Lung (tissue), 11 donors: ENCODE measurements at regions not wholly inside any gene's neighbourhood (a gene's known extent, or its start where the extent isn't known, plus 50 kb on each side); places are given as distances from the start of the nearest gene placed in this dataset.

Experiments used
- ATAC-seq: fragments of 200-7000 bp; cut with Tn5 transposase; one replicate; pipeline ENCODE4 v1.9.1; 2020; ENCODE audit warnings: moderate number of reproducible peaks; ENCODE audit not compliant: insufficient read depth, low FRiP score
- DNase-seq, 3 donors: peaks; one replicate each; pipeline ENCODE4 v3.0.0-alpha.2; 2013 to 2017
- H3K27ac ChIP-seq, 2 donors: one replicate each; pipeline ENCODE4 v1.5.1; 2013; ENCODE audit warnings: mild to moderate bottlenecking in 2 of 2, moderate library complexity in 2 of 2, control low read depth in 1 of 2, inconsistent platforms in 1 of 2, low read depth in 1 of 2, low read length in 1 of 2
- H3K27me3 ChIP-seq, 3 donors: one replicate each; pipeline ENCODE4 v1.5.1; 2013; ENCODE audit warnings: low read length in 2 of 3; ENCODE audit not compliant: control insufficient read depth in 3 of 3, insufficient read depth in 3 of 3
- H3K36me3 ChIP-seq, 4 donors: one replicate each; pipeline ENCODE4 v1.5.1; 2013; ENCODE audit warnings: low read length in 4 of 4, mild to moderate bottlenecking in 1 of 4, moderate library complexity in 1 of 4; ENCODE audit not compliant: control insufficient read depth in 4 of 4, insufficient read depth in 4 of 4
- H3K4me1 ChIP-seq, 5 donors: one replicate each; pipeline ENCODE4 v1.5.1; 2013; ENCODE audit warnings: low read length in 5 of 5, mild to moderate bottlenecking in 2 of 5, moderate library complexity in 1 of 5; ENCODE audit not compliant: control insufficient read depth in 5 of 5, insufficient read depth in 5 of 5
- H3K4me3 ChIP-seq: one replicate; pipeline ENCODE4 v1.5.1; 2013; ENCODE audit warnings: mild to moderate bottlenecking, control low read depth, moderate library complexity
- H3K9ac ChIP-seq, 2 donors: one replicate each; pipeline ENCODE4 v1.5.1; 2013; ENCODE audit warnings: low read length in 2 of 2, control low read depth in 1 of 2; ENCODE audit not compliant: insufficient read depth in 1 of 2
- H3K9me3 ChIP-seq, 4 donors: one replicate each; pipeline ENCODE4 v1.5.1; 2013; ENCODE audit warnings: low read length in 3 of 4, mild to moderate bottlenecking in 1 of 4, moderate library complexity in 1 of 4; ENCODE audit not compliant: control insufficient read depth in 4 of 4, insufficient read depth in 3 of 4
- CTCF ChIP-seq: IDR thresholded peaks from 2 replicates; pipeline ENCODE4 v1.5.1; 2012; ENCODE audit warnings: mild to moderate bottlenecking; ENCODE audit errors: control extremely low read depth, extremely low read depth
- WGBS, 2 donors: extraction: QIAGEN DNeasy Blood & Tissue Kit; methylation state at CpG; one replicate each; pipeline ENCODE4 v1.1.7; 2013; 5-methylcytosine and 5-hydroxymethylcytosine counted together
- donor health status: control.
- donor health status: control.
- donor health status: Bipolar disorder and iron deficiency.
- donor health status: healthy.
- donor health status: DM: yes; HTN: yes; CAD: no.

GRCh38 chrX:39675162-39675553 is 422.6 kb downstream of the BCOR start:
- no peak overlapping the region for H3K4me3 ChIP-seq
- 85 to 100% methylated on average over 3 to 6 of the region's 6 CpGs for WGBS, 2 donors
- H3K27me3 ChIP-seq: peaks cover 4 to 8% (median 7%) of the 10 kb centered on the region in 3 donors
- H3K9ac ChIP-seq: no peak overlapping the region
- H3K9me3 ChIP-seq: peaks cover 0 to 9% (median 0%) of the 10 kb centered on the region in 4 donors
- no peak for TF ChIP-seq CTCF
- H3K4me1 ChIP-seq: peaks cover 0 to 3% (median 0%) of the 10 kb centered on the region in 5 donors
- no peak for DNase-seq
- H3K36me3 ChIP-seq: no peaks in the 10 kb centered on the region
- H3K27ac ChIP-seq: no peak overlapping the region
- ATAC-seq: no peak

- Histone ChIP-seq H3K27ac (no peak overlapping the region), H3K4me3 (no peak overlapping the region), H3K36me3 (no peaks in the 10 kb centered on the region), H3K4me1 (peaks cover 0 to 3% (median 0%) of the 10 kb centered on the region in 5 donors), H3K9ac (no peak overlapping the region), H3K27me3 (peaks cover 4 to 8% (median 7%) of the 10 kb centered on the region in 3 donors), H3K9me3 (peaks cover 0 to 9% (median 0%) of the 10 kb centered on the region in 4 donors)
- WGBS, 2 donors: 54 to 83% methylated on average over 2 of the region's 2 CpGs
- no peak for ATAC-seq
- TF ChIP-seq CTCF: no peak
- DNase-seq: no peak
These were observed 422.1 kb downstream of the BCOR start for GRCh38 chrX:39675619-39676018.

- Histone ChIP-seq H3K27ac (no peak overlapping the region), H3K36me3 (no peaks in the 10 kb centered on the region), H3K4me3 (no peak overlapping the region), H3K27me3 (peaks cover 4 to 7% (median 6%) of the 10 kb centered on the region in 3 donors), H3K9ac (no peak overlapping the region), H3K9me3 (peaks cover 0 to 9% (median 0%) of the 10 kb centered on the region in 4 donors), H3K4me1 (peaks cover 0 to 3% (median 0%) of the 10 kb centered on the region in 5 donors)
- 75 to 97% methylated on average over 3 of the region's 3 CpGs for WGBS, 2 donors
- DNase-seq (no peak), ATAC-seq (no peak)
- no peak for TF ChIP-seq CTCF
These were observed 421.3 kb downstream of the BCOR start for GRCh38 chrX:39676434-39676833.

GRCh38 chrX:39677585-39677977 is 420.2 kb downstream of the BCOR start:
- WGBS, 2 donors: 76 to 87% methylated on average over 3 of the region's 3 CpGs
- Histone ChIP-seq H3K27me3 (peaks cover 4 to 7% (median 4%) of the 10 kb centered on the region in 3 donors), H3K4me1 (peaks cover 0 to 3% (median 0%) of the 10 kb centered on the region in 5 donors), H3K4me3 (no peak overlapping the region), H3K27ac (no peak overlapping the region), H3K36me3 (no peaks in the 10 kb centered on the region), H3K9ac (no peak overlapping the region), H3K9me3 (peaks cover 0 to 10% (median 0%) of the 10 kb centered on the region in 4 donors)
- ATAC-seq: no peak
- TF ChIP-seq CTCF: no peak
- no peak for DNase-seq
